Fibroblast of lung (primary cell): ENCODE measurements at regions not wholly inside any gene's neighbourhood (a gene's known extent, or its start where the extent isn't known, plus 50 kb on each side); places are given as distances from the start of the nearest gene placed in this dataset.

ENCODE experiments used
- EZH2 ChIP-seq: IDR thresholded peaks from 2 replicates; pipeline ENCODE4 v1.5.1; 2012; ENCODE audit warnings: low read length, control low read depth, mild to moderate bottlenecking; ENCODE audit errors: missing control alignments
- TF ChIP-seq, protein P1 (sequence below), 2 donors: IDR thresholded peaks in 1 of 2; conservative IDR thresholded peaks in 1 of 2; 1 replicate in 1 of 2; 2 replicates in 1 of 2; pipeline ENCODE4 v1.5.1; 2011 to 2012; ENCODE audit warnings: low read length in 2 of 2, control low read depth in 1 of 2, inconsistent platforms in 1 of 2, low read depth in 1 of 2, mild to moderate bottlenecking in 1 of 2

DNA sequence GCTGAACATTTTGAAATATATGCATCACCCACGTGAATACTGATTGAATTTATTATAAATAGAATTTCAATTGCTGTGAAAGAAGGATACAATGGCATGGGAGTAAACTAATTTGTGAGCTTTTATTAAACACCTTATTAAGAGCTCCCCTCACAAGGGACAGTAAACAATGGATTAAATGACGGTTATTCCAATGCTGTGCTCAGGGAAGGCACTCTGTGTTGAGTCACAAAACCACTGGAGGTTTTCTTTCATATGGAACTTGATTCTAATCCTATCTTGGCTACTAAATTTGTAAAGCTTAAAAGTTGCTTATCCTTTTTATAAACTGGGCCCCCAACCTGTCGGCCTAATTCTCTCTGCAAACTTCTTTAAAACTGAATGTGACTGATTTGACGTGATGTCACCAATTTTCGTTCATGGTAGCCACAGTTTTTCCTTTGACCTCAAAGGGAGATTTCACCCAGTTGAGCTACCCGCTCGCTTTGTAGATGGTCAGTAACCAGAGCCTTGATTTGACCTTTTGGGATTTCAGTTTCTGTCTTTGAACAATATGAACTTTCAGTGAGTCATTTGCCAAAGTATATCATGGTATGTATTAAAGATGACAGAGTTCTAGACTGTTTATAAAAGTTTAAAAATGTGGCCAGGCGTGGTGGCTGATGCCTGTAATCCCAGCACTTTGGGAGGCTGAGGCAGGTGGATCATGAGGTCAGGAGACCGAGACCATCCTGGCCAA is 61.3 kb upstream of the PIK3R1 start:
- TF ChIP-seq, protein P1, sequence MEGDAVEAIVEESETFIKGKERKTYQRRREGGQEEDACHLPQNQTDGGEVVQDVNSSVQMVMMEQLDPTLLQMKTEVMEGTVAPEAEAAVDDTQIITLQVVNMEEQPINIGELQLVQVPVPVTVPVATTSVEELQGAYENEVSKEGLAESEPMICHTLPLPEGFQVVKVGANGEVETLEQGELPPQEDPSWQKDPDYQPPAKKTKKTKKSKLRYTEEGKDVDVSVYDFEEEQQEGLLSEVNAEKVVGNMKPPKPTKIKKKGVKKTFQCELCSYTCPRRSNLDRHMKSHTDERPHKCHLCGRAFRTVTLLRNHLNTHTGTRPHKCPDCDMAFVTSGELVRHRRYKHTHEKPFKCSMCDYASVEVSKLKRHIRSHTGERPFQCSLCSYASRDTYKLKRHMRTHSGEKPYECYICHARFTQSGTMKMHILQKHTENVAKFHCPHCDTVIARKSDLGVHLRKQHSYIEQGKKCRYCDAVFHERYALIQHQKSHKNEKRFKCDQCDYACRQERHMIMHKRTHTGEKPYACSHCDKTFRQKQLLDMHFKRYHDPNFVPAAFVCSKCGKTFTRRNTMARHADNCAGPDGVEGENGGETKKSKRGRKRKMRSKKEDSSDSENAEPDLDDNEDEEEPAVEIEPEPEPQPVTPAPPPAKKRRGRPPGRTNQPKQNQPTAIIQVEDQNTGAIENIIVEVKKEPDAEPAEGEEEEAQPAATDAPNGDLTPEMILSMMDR (conservative IDR thresholded peaks at IDR 0.05 in 1 of 2, IDR thresholded peaks at IDR 0.05 in 1 of 2; ENCODE audit: low read depth in 1 of 2, low read length in 2 of 2): no peak
- TF ChIP-seq EZH2: no peak
